ENCODE measurements at regions not wholly inside any gene's neighbourhood (a gene's known extent, or its start where the extent isn't known, plus 50 kb on each side); places are given as distances from the start of the nearest gene placed in this dataset.

- H3K27me3 ChIP-seq (replicated peaks; ENCODE audit: control insufficient read depth, insufficient read depth, low read length), result no peaks in the 10 kb centered on the region
- no peak overlapping the region for H3K4me3 ChIP-seq (ENCODE audit: low read depth, low read length)
- ChIA-PET POLR2A (no interaction called here), CTCF (no interaction called here)
- peak overlapping the region; percentile 73 for H3K27ac Mint-ChIP-seq (ENCODE audit: unreplicated experiment)
- no peak for DNase-seq
- no peaks in the 10 kb centered on the region for H3K36me3 ChIP-seq (ENCODE audit: control insufficient read depth, insufficient read depth, low read length)
- H3K36me3 Mint-ChIP-seq (ENCODE audit: insufficient read depth, unreplicated experiment), result no peaks in the 10 kb centered on the region
- TF ChIP-seq CTCF (IDR thresholded peaks at IDR 0.05; ENCODE audit: insufficient read depth in 1 of 2, low read depth in 1 of 2, low read length in 1 of 2, severe bottlenecking in 1 of 2, unreplicated experiment in 1 of 2), result no peak
- H3K4me1 ChIP-seq, result peaks cover 11% of the 10 kb centered on the region; the same call in 1 of the 2 replicates
- H3K9me3 ChIP-seq, result no peaks in the 10 kb centered on the region
- BruUV-seq (replicated peaks), result no TSS peak
- peak overlapping the region; percentile 37 for H3K4me3 Mint-ChIP-seq (ENCODE audit: unreplicated experiment)
- intact Hi-C loops (cut with micrococcal nuclease; ENCODE audit: unreplicated experiment), result no loop called here
- H3K4me1 Mint-ChIP-seq (ENCODE audit: low read depth, unreplicated experiment), result peaks cover 12% of the 10 kb centered on the region
- H3K9me3 Mint-ChIP-seq (ENCODE audit: unreplicated experiment), result no peaks in the 10 kb centered on the region
- peaks cover 2% of the 10 kb centered on the region for H3K27me3 Mint-ChIP-seq (ENCODE audit: insufficient read depth, unreplicated experiment)
These were observed 73.0 kb upstream of the BACH2 start for GRCh38 chr6:90369651-90370050.

- peaks cover 12% of the 10 kb centered on the region for H3K4me1 Mint-ChIP-seq (ENCODE audit: low read depth, unreplicated experiment)
- intact Hi-C loops (cut with micrococcal nuclease; ENCODE audit: unreplicated experiment), result no loop called here
- ChIA-PET POLR2A (no interaction called here), CTCF (no interaction called here)
- BruUV-seq (replicated peaks), result no TSS peak
- TF ChIP-seq CTCF (IDR thresholded peaks at IDR 0.05; ENCODE audit: insufficient read depth in 1 of 2, low read depth in 1 of 2, low read length in 1 of 2, severe bottlenecking in 1 of 2, unreplicated experiment in 1 of 2), result no peak
- Histone ChIP-seq H3K4me3 (ENCODE audit: low read depth, low read length) (no peak overlapping the region), H3K9me3 (no peaks in the 10 kb centered on the region), H3K36me3 (ENCODE audit: control insufficient read depth, insufficient read depth, low read length) (no peaks in the 10 kb centered on the region), H3K4me1 (peaks cover 11% of the 10 kb centered on the region; the same call in 1 of the 2 replicates), H3K27me3 (replicated peaks; ENCODE audit: control insufficient read depth, insufficient read depth, low read length) (no peaks in the 10 kb centered on the region)
- H3K9me3 Mint-ChIP-seq (ENCODE audit: unreplicated experiment), result no peaks in the 10 kb centered on the region
- H3K27ac Mint-ChIP-seq (ENCODE audit: unreplicated experiment), result peak overlapping the region; percentile 73
- H3K36me3 Mint-ChIP-seq (ENCODE audit: insufficient read depth, unreplicated experiment), result no peaks in the 10 kb centered on the region
- peak overlapping the region; percentile 37 for H3K4me3 Mint-ChIP-seq (ENCODE audit: unreplicated experiment)
- peaks cover 2% of the 10 kb centered on the region for H3K27me3 Mint-ChIP-seq (ENCODE audit: insufficient read depth, unreplicated experiment)
- peak; percentile 61 to 64 for DNase-seq
These were observed 72.4 kb upstream of the BACH2 start for GRCh38 chr6:90369024-90369519.

GRCh38 chr6:90368601-90369000, 72.0 kb upstream of the BACH2 start:
- Mint-ChIP-seq H3K9me3 (ENCODE audit: unreplicated experiment) (no peaks in the 10 kb centered on the region), H3K36me3 (ENCODE audit: insufficient read depth, unreplicated experiment) (no peaks in the 10 kb centered on the region), H3K4me3 (ENCODE audit: unreplicated experiment) (peak overlapping the region; percentile 37), H3K27ac (ENCODE audit: unreplicated experiment) (peak overlapping the region; percentile 73), H3K27me3 (ENCODE audit: insufficient read depth, unreplicated experiment) (peaks cover 2% of the 10 kb centered on the region), H3K4me1 (ENCODE audit: low read depth, unreplicated experiment) (peaks cover 12% of the 10 kb centered on the region)
- H3K9me3 ChIP-seq, result no peaks in the 10 kb centered on the region
- no peak overlapping the region for H3K4me3 ChIP-seq (ENCODE audit: low read depth, low read length)
- no peak for DNase-seq
- CTCF ChIA-PET, result no interaction called here
- peaks cover 11% of the 10 kb centered on the region; the same call in 1 of the 2 replicates for H3K4me1 ChIP-seq
- POLR2A ChIA-PET, result no interaction called here
- H3K27me3 ChIP-seq (replicated peaks; ENCODE audit: control insufficient read depth, insufficient read depth, low read length), result no peaks in the 10 kb centered on the region
- no TSS peak for BruUV-seq (replicated peaks)
- TF ChIP-seq CTCF (IDR thresholded peaks at IDR 0.05; ENCODE audit: insufficient read depth in 1 of 2, low read depth in 1 of 2, low read length in 1 of 2, severe bottlenecking in 1 of 2, unreplicated experiment in 1 of 2), result no peak
- H3K36me3 ChIP-seq (ENCODE audit: control insufficient read depth, insufficient read depth, low read length), result no peaks in the 10 kb centered on the region
- intact Hi-C loops (cut with micrococcal nuclease; ENCODE audit: unreplicated experiment), result no loop called here

Measured in Caco-2 (cell line).